WTC11 (cell line): ENCODE measurements at regions not wholly inside any gene's neighbourhood (a gene's known extent, or its start where the extent isn't known, plus 50 kb on each side); places are given as distances from the start of the nearest gene placed in this dataset.

Experiments
- ATAC-seq: fragments of 200-7000 bp; cut with Tn5 transposase; 2 replicates; pipeline ENCODE4 v1.10.0; 2021; ENCODE audit warnings: mild to moderate bottlenecking, moderate library complexity
- CTCF ChIA-PET: fragments of 300-600 bp; sonication (Branson Sonifier 250); formaldehyde crosslinking; loops from one replicate; lab custom pipeline; 2021; ENCODE audit warnings: antibody characterized with exemption; lab: Charles Lee
- POLR2A ChIA-PET: fragments of 350-600 bp; sonication (Branson Sonifier 250); formaldehyde crosslinking; loops from one replicate; lab custom pipeline; 2021; ENCODE audit warnings: antibody characterized with exemption; lab: Charles Lee
- DNase-seq: peaks from one replicate; pipeline ENCODE4 v3.0.0; 2021; ENCODE audit warnings: low spot score
- H3K27ac Mint-ChIP-seq: 2 replicates; pipeline ENCODE4 v1.8.0; 2021; ENCODE audit warnings: mixed read lengths
- H3K27me3 Mint-ChIP-seq: 2 replicates; pipeline ENCODE4 v1.8.0; 2021; ENCODE audit warnings: low read depth, mild to moderate bottlenecking, moderate library complexity, mixed read lengths
- H3K36me3 Mint-ChIP-seq: 2 replicates; pipeline ENCODE4 v1.8.0; 2021; ENCODE audit warnings: mixed read lengths
- H3K4me1 Mint-ChIP-seq: 2 replicates; pipeline ENCODE4 v1.8.0; 2022; ENCODE audit warnings: mixed read lengths
- H3K4me3 Mint-ChIP-seq: 2 replicates; pipeline ENCODE4 v1.8.0; 2021; ENCODE audit warnings: mild to moderate bottlenecking, moderate library complexity, mixed read lengths
- H3K9me3 Mint-ChIP-seq: 2 replicates; pipeline ENCODE4 v1.8.0; 2021; ENCODE audit warnings: mixed read lengths
- ATF2 ChIP-seq: sonication (generic); formaldehyde crosslinking; IDR thresholded peaks from 2 replicates; pipeline ENCODE4 v1.8.1; 2022; ENCODE audit warnings: low read depth, missing genetic modification reagents, borderline replicate concordance
- CBFB ChIP-seq: sonication (generic); formaldehyde crosslinking; IDR thresholded peaks from 2 replicates; pipeline ENCODE4 v1.8.1; 2022; ENCODE audit warnings: mild to moderate bottlenecking, low read depth, missing genetic modification reagents
- E2F5 ChIP-seq: sonication (generic); formaldehyde crosslinking; IDR thresholded peaks from 2 replicates; pipeline ENCODE4 v1.8.1; 2022; ENCODE audit warnings: mild to moderate bottlenecking, moderate library complexity, missing genetic modification reagents
- ELF4 ChIP-seq: sonication (generic); formaldehyde crosslinking; IDR thresholded peaks from 2 replicates; pipeline ENCODE4 v1.8.1; 2022; ENCODE audit warnings: low read depth, mild to moderate bottlenecking, moderate library complexity, missing genetic modification reagents
- FOXP1 ChIP-seq: sonication (generic); formaldehyde crosslinking; IDR thresholded peaks from 2 replicates; pipeline ENCODE4 v1.8.0; 2022; ENCODE audit warnings: missing genetic modification reagents, mild to moderate bottlenecking, moderate library complexity, borderline replicate concordance
- GABPB1 ChIP-seq: sonication (generic); formaldehyde crosslinking; IDR thresholded peaks from 2 replicates; pipeline ENCODE4 v1.8.1; 2023; ENCODE audit warnings: mild to moderate bottlenecking, missing genetic modification reagents
- NFE2L1 ChIP-seq: sonication (generic); formaldehyde crosslinking; IDR thresholded peaks from 2 replicates; pipeline ENCODE4 v1.8.1; 2023; ENCODE audit warnings: missing genetic modification reagents
- PRDM15 ChIP-seq: sonication (generic); formaldehyde crosslinking; IDR thresholded peaks from 2 replicates; pipeline ENCODE4 v1.8.0; 2022; ENCODE audit warnings: missing genetic modification reagents
- SMAD3 ChIP-seq: sonication (generic); formaldehyde crosslinking; IDR thresholded peaks from 2 replicates; pipeline ENCODE4 v1.8.0; 2022; ENCODE audit warnings: missing genetic modification reagents, mild to moderate bottlenecking, borderline replicate concordance
- SP1 ChIP-seq: sonication (generic); formaldehyde crosslinking; conservative IDR thresholded peaks from 2 replicates; pipeline ENCODE4 v1.8.1; 2022; ENCODE audit warnings: missing genetic modification reagents
- TP53 ChIP-seq: sonication (generic); formaldehyde crosslinking; IDR thresholded peaks from 2 replicates; pipeline ENCODE4 v1.8.1; 2023; ENCODE audit warnings: mild to moderate bottlenecking, missing genetic modification reagents
- ZNF121 ChIP-seq: sonication (generic); formaldehyde crosslinking; IDR thresholded peaks from 2 replicates; pipeline ENCODE4 v1.8.0; 2023; ENCODE audit warnings: missing genetic modification reagents
- ZNF138 ChIP-seq: sonication (generic); formaldehyde crosslinking; conservative IDR thresholded peaks from 2 replicates; pipeline ENCODE4 v1.8.1; 2022; ENCODE audit warnings: mild to moderate bottlenecking, moderate library complexity, missing genetic modification reagents
- ZNF416 ChIP-seq: fragments of 250-450 bp; sonication (Bioruptor Pico); IDR thresholded peaks from 2 replicates; pipeline ENCODE4 v1.9.0; 2021; ENCODE audit warnings: mild to moderate bottlenecking, inconsistent platforms
- ZSCAN18 ChIP-seq: fragments of 250-450 bp; sonication (Bioruptor Pico); IDR thresholded peaks from 2 replicates; pipeline ENCODE4 v2.1.2; 2022; ENCODE audit warnings: mild to moderate bottlenecking, moderate library complexity

GRCh38 chr11:42657169-42657568 is 654.6 kb upstream of the API5 start (continued):
- TF ChIP-seq ZNF138 (no peak), FOXP1 (CRISPR knock-in tag) (no peak), TP53 (no peak), ZSCAN18 (no peak), NFE2L1 (no peak), ZNF121 (CRISPR knock-in tag) (no peak), GABPB1 (CRISPR knock-in tag) (no peak)

GRCh38 chr11:42661942-42662341 is 649.9 kb upstream of the API5 start:
- no peak for TF ChIP-seq SMAD3 (CRISPR knock-in tag)
- no peak for TF ChIP-seq CBFB
- no peak for TF ChIP-seq SP1
- TF ChIP-seq ELF4 (CRISPR knock-in tag): no peak
- no peak for TF ChIP-seq ZNF416 (CRISPR knock-in tag)
- CTCF ChIA-PET: no interaction called here
- H3K4me1 Mint-ChIP-seq: 0 out of 2 replicates have a peak, but pooled peaks cover 3% of the 10 kb centered on the region
- no peak overlapping the region for H3K27ac Mint-ChIP-seq
- no peak overlapping the region for H3K4me3 Mint-ChIP-seq
- no peaks in the 10 kb centered on the region for H3K9me3 Mint-ChIP-seq
- no peaks in the 10 kb centered on the region for H3K36me3 Mint-ChIP-seq
- ATAC-seq (no peak), DNase-seq (no peak)
- POLR2A ChIA-PET: no interaction called here
- no peaks in the 10 kb centered on the region for H3K27me3 Mint-ChIP-seq

- POLR2A ChIA-PET: no interaction called here
- Mint-ChIP-seq H3K36me3 (no peaks in the 10 kb centered on the region), H3K27me3 (no peaks in the 10 kb centered on the region), H3K27ac (no peak overlapping the region), H3K4me3 (no peak overlapping the region), H3K4me1 (0 out of 2 replicates have a peak, but pooled peaks cover 3% of the 10 kb centered on the region), H3K9me3 (peaks cover 17% of the 10 kb centered on the region)
- ATAC-seq: no peak
- DNase-seq: no peak
- TF ChIP-seq PRDM15 (CRISPR knock-in tag) (no peak), ATF2 (no peak), E2F5 (CRISPR knock-in tag) (no peak)
- CTCF ChIA-PET: no interaction called here
Measured at GRCh38 chr11:42669248-42669976, 642.4 kb upstream of the API5 start.
